Suprapubic skin (tissue), 4 donors: ENCODE measurements at regions not wholly inside any gene's neighbourhood (a gene's known extent, or its start where the extent isn't known, plus 50 kb on each side); places are given as distances from the start of the nearest gene placed in this dataset.

Source experiments
- CTCF ChIP-seq, 2 donors: fragments of 200-600 bp in 1 of 2; fragments of 450-650 bp in 1 of 2; sonication (generic) in 1 of 2; IDR thresholded peaks; one replicate each; pipeline ENCODE4 v1.5.1; 2016 to 2019; ENCODE audit warnings: antibody characterized with exemption in 2 of 2, mild to moderate bottlenecking in 1 of 2, moderate library complexity in 1 of 2
- EP300 ChIP-seq: sonication (generic); formaldehyde crosslinking; IDR thresholded peaks from one replicate; pipeline ENCODE4 v1.6.1; 2017; ENCODE audit warnings: antibody characterized with exemption
- POLR2A ChIP-seq, 2 donors: fragments of 450-650 bp; IDR thresholded peaks; one replicate each; pipeline ENCODE4 v1.6.1; 2017; ENCODE audit warnings: antibody characterized with exemption in 2 of 2, mild to moderate bottlenecking in 2 of 2, moderate library complexity in 2 of 2
- POLR2AphosphoS5 ChIP-seq, 3 donors: sonication (generic); formaldehyde crosslinking; IDR thresholded peaks; one replicate each; pipeline ENCODE4 v1.6.1; 2017; ENCODE audit warnings: antibody characterized with exemption in 3 of 3

DNA sequence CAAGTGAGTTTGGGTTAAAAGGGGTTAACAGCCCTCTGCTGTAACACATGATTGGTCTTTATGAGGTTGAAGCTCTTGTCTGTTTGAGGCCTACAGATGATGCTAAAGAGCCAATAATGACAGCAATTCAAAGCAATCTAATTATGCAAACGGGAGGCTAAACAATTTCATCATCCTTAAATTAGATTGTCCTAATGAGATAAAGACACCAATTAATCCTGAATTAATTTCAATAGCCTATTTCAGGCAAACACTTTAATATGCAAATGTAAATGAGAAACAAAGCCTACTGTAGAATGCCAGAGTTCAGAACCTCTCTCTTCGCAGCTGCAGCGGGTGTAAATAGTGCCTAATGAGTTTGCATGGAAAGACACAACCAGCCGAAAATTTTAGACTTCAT lies 504.7 kb upstream of the PBX1 start:
- TF ChIP-seq POLR2AphosphoS5 (IDR thresholded peaks at IDR 0.05) (no peak), POLR2A (IDR thresholded peaks at IDR 0.05) (no peak), CTCF (IDR thresholded peaks at IDR 0.05) (no peak), EP300 (no peak)
